HL-60 (cell line): ENCODE measurements at regions not wholly inside any gene's neighbourhood (a gene's known extent, or its start where the extent isn't known, plus 50 kb on each side); places are given as distances from the start of the nearest gene placed in this dataset.
A peak's percentile ranks its signal among the peaks of the same experiment; 100 is the strongest.

Experiments
- DNase-seq, 2 experiments: peaks; one replicate each; pipeline ENCODE4 v3.0.0-alpha.2; 2010 to 2020; ENCODE audit warnings: low read depth in 1 of 2, low spot score in 1 of 2
- H3K27ac ChIP-seq: fragments of 250-450 bp; sonication (Bioruptor Pico); replicated peaks from 2 replicates; pipeline ENCODE4 v1.5.1; 2020; ENCODE audit warnings: mild to moderate bottlenecking, moderate library complexity
- H3K27me3 ChIP-seq: fragments of 250-450 bp; sonication (Bioruptor Pico); 2 replicates; pipeline ENCODE4 v1.5.1; 2021; ENCODE audit warnings: mild to moderate bottlenecking, moderate library complexity; ENCODE audit not compliant: insufficient read depth, poor library complexity, severe bottlenecking
- H3K4me3 ChIP-seq: replicated peaks from 2 replicates; pipeline ENCODE4 v1.5.1; 2011; ENCODE audit warnings: mild to moderate bottlenecking, control low read depth, low read length; ENCODE audit not compliant: insufficient read depth
- CTCF ChIP-seq: IDR thresholded peaks from one replicate; pipeline ENCODE4 v1.5.1; 2011; ENCODE audit warnings: low read length, control low read depth, inconsistent platforms; ENCODE audit not compliant: insufficient read depth
- GABPA ChIP-seq: IDR thresholded peaks from 2 replicates; pipeline ENCODE4 v1.6.1; 2012; ENCODE audit warnings: low read depth
- POLR2AphosphoS5 ChIP-seq: IDR thresholded peaks from 2 replicates; pipeline ENCODE4 v1.6.1; 2012; ENCODE audit warnings: low read depth
- REST ChIP-seq: IDR thresholded peaks from 2 replicates; pipeline ENCODE4 v1.6.1; 2012; ENCODE audit warnings: low read depth; ENCODE audit not compliant: insufficient replicate concordance
- SPI1 ChIP-seq: IDR thresholded peaks from 2 replicates; pipeline ENCODE4 v1.6.1; 2012; ENCODE audit warnings: low read depth, mild to moderate bottlenecking, borderline replicate concordance

GRCh38 chr22:22813126-22814075, 74.2 kb upstream of the IGLL5 start:
- Histone ChIP-seq H3K4me3 (no peak overlapping the region), H3K27me3 (no peaks in the 10 kb centered on the region), H3K27ac (no peak overlapping the region)
- DNase-seq = no peak
- TF ChIP-seq POLR2AphosphoS5 (no peak), GABPA (no peak), SPI1 (no peak), CTCF (no peak), REST (no peak)

- DNase-seq = no peak
- TF ChIP-seq POLR2AphosphoS5 (no peak), SPI1 (no peak), CTCF (no peak), REST (no peak), GABPA (no peak)
- Histone ChIP-seq H3K27me3 (no peaks in the 10 kb centered on the region), H3K4me3 (no peak overlapping the region), H3K27ac (no peak overlapping the region)
Measured at GRCh38 chr22:22814666-22815396, 72.8 kb upstream of the IGLL5 start.

- H3K4me3 ChIP-seq = no peak overlapping the region
- no peak overlapping the region for H3K27ac ChIP-seq
- DNase-seq = peak in 1 of 2 experiments; percentile 76
- TF ChIP-seq GABPA = no peak
- TF ChIP-seq CTCF = no peak
- TF ChIP-seq SPI1 = no peak
- no peak for TF ChIP-seq POLR2AphosphoS5
- TF ChIP-seq REST = no peak
- no peaks in the 10 kb centered on the region for H3K27me3 ChIP-seq
Measured at GRCh38 chr22:22815397-22816170, 72.0 kb upstream of the IGLL5 start.
